DND-41 (cell line): ENCODE measurements at regions not wholly inside any gene's neighbourhood (a gene's known extent, or its start where the extent isn't known, plus 50 kb on each side); places are given as distances from the start of the nearest gene placed in this dataset.
"Not testable (repeated sequence)": the region's sequence is repeated elsewhere in the genome, so short reads cannot be mapped to it uniquely, and the experiment has no call there.

ENCODE experiments used
- ATAC-seq: fragments of 200-7000 bp; cut with Tn5 transposase; 3 replicates; pipeline ENCODE4 v1.9.1; 2021; ENCODE audit warnings: low read depth; ENCODE audit not compliant: insufficient read depth
- DNase-seq: peaks from one replicate; pipeline ENCODE4 v3.0.0-alpha.2; 2020
- H2AFZ ChIP-seq: 2 replicates; pipeline ENCODE4 v1.6.0; 2012; ENCODE audit warnings: low read depth, low read length
- H3K27ac ChIP-seq: 2 replicates; pipeline ENCODE4 v1.5.1; 2012; ENCODE audit warnings: low read length, inconsistent platforms
- H3K27me3 ChIP-seq: fragments of 200-600 bp; sonication (generic); 2 replicates; pipeline ENCODE4 v1.6.0; 2012; ENCODE audit warnings: low read length, mild to moderate bottlenecking, inconsistent platforms; ENCODE audit not compliant: insufficient read depth, poor library complexity
- H3K36me3 ChIP-seq: 2 replicates; pipeline ENCODE4 v1.5.1; 2012; ENCODE audit warnings: low read length, inconsistent platforms; ENCODE audit not compliant: insufficient read depth
- H3K4me1 ChIP-seq: 2 replicates; pipeline ENCODE4 v1.5.1; 2012; ENCODE audit warnings: mild to moderate bottlenecking, low read length; ENCODE audit not compliant: insufficient read depth
- H3K4me2 ChIP-seq: 2 replicates; pipeline ENCODE4 v1.6.0; 2012; ENCODE audit warnings: mild to moderate bottlenecking, moderate library complexity, low read length, inconsistent platforms; ENCODE audit not compliant: insufficient read depth
- H3K4me3 ChIP-seq, 2 experiments: fragments of 200-600 bp in 1 of 2; shearing (Covaris generic) in 1 of 2; 2 replicates each; pipeline ENCODE4 v1.5.1; 2012 to 2016; ENCODE audit warnings: inconsistent platforms in 2 of 2, low read length in 2 of 2, mild to moderate bottlenecking in 2 of 2, low read depth in 1 of 2, moderate library complexity in 1 of 2
- H3K79me2 ChIP-seq: 2 replicates; pipeline ENCODE4 v1.6.0; 2012; ENCODE audit warnings: low read length, inconsistent platforms; ENCODE audit not compliant: insufficient read depth
- H3K9ac ChIP-seq: 2 replicates; pipeline ENCODE4 v1.6.0; 2012; ENCODE audit warnings: low read depth, mild to moderate bottlenecking, inconsistent platforms, low read length, moderate library complexity
- H3K9me3 ChIP-seq: 2 replicates; pipeline ENCODE4 v1.5.1; 2012; ENCODE audit warnings: low read length, moderate library complexity, mild to moderate bottlenecking, inconsistent platforms; ENCODE audit not compliant: insufficient read depth, severe bottlenecking
- H4K20me1 ChIP-seq: 2 replicates; pipeline ENCODE4 v1.6.0; 2012; ENCODE audit warnings: low read length; ENCODE audit not compliant: insufficient read depth
- EZH2 ChIP-seq: IDR thresholded peaks from 3 replicates; pipeline ENCODE4 v1.6.1; 2012; ENCODE audit warnings: borderline replicate concordance, low read depth, mild to moderate bottlenecking, moderate library complexity, low read length, inconsistent platforms; ENCODE audit not compliant: severe bottlenecking
- TF ChIP-seq, protein P1 (sequence below): IDR thresholded peaks from 2 replicates; pipeline ENCODE4 v1.5.1; 2012; ENCODE audit warnings: borderline replicate concordance, low read length, moderate library complexity, mild to moderate bottlenecking; ENCODE audit not compliant: poor library complexity, severe bottlenecking; ENCODE audit errors: extremely low read depth

DNA sequence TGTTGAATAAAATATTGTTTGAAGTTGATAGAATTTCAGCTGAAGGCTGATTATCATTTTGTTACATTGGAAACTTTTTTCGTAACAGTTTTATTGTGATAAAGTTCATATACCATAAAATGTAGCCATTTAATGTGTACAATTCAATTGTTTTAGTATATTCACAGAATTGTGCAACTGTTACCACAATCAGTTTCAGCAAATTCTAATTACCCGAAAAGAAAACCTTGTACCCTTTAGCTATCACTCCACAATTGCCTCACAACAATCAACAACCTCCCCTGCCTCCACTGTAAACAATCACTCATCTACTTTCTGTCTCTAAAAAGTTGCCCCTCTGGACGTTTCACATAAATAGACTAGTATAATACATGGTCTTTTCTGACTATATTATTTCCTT, 179.7 kb upstream of the BET1 start:
- Histone ChIP-seq H3K79me2 (no peaks in the 10 kb centered on the region), H2AFZ (no peak overlapping the region)
- ATAC-seq, result no peak

DNA sequence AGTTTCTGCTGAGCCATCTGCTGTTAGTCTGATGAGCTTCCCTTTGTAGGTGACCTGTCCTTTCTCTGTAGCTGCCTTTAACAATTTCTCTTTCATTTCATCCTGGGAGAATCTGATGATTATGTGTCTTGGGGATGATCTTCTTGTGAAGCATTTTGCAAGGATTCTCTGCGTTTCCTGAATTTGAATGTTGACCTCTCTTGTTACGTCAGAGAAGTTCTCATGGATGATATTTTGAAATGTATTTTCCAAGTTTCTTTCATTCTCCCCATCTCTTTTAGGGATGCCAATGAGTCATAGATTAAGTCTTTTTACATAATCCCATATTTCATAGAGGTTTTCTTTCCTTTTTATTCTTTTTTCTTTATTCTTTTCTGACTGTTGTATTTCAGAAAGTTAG, 184.2 kb upstream of the BET1 start:
- DNase-seq, result no peak
- no peak overlapping the region for H2AFZ ChIP-seq
- no peaks in the 10 kb centered on the region for H3K27me3 ChIP-seq
- H3K4me2 ChIP-seq, result no peak overlapping the region
- no peaks in the 10 kb centered on the region for H4K20me1 ChIP-seq
- no peak for TF ChIP-seq EZH2
- H3K4me1 ChIP-seq, result no peaks in the 10 kb centered on the region
- no peak overlapping the region for H3K27ac ChIP-seq
- no peaks in the 10 kb centered on the region for H3K9me3 ChIP-seq
- no peaks in the 10 kb centered on the region for H3K36me3 ChIP-seq
- H3K9ac ChIP-seq, result no peak overlapping the region
- no peaks in the 10 kb centered on the region for H3K79me2 ChIP-seq
- no peak overlapping the region for H3K4me3 ChIP-seq
- no peak for ATAC-seq

More for the DNA sequence above, 179.7 kb upstream of the BET1 start:
- Histone ChIP-seq H3K4me3 (no peak overlapping the region), H3K4me2 (no peak overlapping the region), H3K4me1 (no peaks in the 10 kb centered on the region), H4K20me1 (no peaks in the 10 kb centered on the region), H3K27ac (no peak overlapping the region), H3K27me3 (no peaks in the 10 kb centered on the region), H3K9me3 (no peaks in the 10 kb centered on the region), H3K9ac (no peak overlapping the region), H3K36me3 (no peaks in the 10 kb centered on the region)
- TF ChIP-seq, protein P1, sequence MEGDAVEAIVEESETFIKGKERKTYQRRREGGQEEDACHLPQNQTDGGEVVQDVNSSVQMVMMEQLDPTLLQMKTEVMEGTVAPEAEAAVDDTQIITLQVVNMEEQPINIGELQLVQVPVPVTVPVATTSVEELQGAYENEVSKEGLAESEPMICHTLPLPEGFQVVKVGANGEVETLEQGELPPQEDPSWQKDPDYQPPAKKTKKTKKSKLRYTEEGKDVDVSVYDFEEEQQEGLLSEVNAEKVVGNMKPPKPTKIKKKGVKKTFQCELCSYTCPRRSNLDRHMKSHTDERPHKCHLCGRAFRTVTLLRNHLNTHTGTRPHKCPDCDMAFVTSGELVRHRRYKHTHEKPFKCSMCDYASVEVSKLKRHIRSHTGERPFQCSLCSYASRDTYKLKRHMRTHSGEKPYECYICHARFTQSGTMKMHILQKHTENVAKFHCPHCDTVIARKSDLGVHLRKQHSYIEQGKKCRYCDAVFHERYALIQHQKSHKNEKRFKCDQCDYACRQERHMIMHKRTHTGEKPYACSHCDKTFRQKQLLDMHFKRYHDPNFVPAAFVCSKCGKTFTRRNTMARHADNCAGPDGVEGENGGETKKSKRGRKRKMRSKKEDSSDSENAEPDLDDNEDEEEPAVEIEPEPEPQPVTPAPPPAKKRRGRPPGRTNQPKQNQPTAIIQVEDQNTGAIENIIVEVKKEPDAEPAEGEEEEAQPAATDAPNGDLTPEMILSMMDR, result no peak
- TF ChIP-seq EZH2, result no peak
- no peak for DNase-seq

DNA sequence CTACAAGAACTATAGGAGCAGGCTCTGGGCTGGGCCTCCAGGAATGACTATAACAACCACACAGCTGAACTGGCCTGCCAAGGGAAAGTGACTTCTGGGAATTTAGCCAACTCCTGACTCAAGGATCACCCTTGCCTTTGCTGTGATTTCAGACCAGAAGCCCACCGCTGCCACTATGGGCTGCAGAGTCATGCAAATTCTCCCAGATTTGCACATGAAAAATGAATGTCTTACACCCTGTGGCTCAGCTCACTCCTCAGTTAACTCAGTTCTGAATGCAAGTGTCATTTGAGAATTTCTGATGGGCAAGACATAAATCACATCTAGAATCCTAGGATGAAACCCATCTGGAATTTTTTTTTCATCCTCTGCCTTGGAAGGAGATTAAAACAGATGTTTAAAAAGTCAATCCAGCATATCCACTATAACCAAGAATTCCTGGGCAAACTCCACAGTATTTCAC, 186.5 kb upstream of the BET1 start:
- Histone ChIP-seq H3K4me3 (no peak overlapping the region), H3K36me3 (no peaks in the 10 kb centered on the region), H3K9me3 (no peaks in the 10 kb centered on the region), H3K27me3 (no peaks in the 10 kb centered on the region), H4K20me1 (no peaks in the 10 kb centered on the region), H3K4me1 (no peaks in the 10 kb centered on the region), H3K9ac (no peak overlapping the region), H3K4me2 (no peak overlapping the region), H3K79me2 (no peaks in the 10 kb centered on the region), H2AFZ (no peak overlapping the region), H3K27ac (no peak overlapping the region)
- TF ChIP-seq, protein P1, result no peak
- no peak for TF ChIP-seq EZH2
- DNase-seq (no peak), ATAC-seq (no peak)

DNA sequence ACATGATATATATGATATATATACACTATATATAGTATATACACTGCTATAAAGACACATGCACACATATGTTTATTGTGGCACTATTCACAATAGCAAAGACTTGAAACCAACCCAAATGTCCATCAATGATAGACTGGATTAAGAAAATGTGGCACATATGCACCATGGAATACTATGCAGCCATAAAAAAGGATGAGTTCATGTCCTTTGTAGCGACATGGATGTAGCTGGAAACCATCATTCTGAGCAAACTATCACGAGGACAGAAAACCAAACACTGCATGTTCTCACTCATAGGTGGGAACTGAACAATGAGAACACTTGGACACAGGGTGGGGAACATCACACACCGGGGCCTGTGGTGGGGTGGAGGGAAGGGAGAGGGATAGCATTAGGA, 190.3 kb upstream of the BET1 start:
- not testable (repeated sequence) for H2AFZ ChIP-seq, DNase-seq, H3K27ac ChIP-seq, H3K79me2 ChIP-seq, H3K9ac ChIP-seq, H3K4me3 ChIP-seq, H4K20me1 ChIP-seq, ATAC-seq, H3K9me3 ChIP-seq, H3K36me3 ChIP-seq, H3K27me3 ChIP-seq, H3K4me1 ChIP-seq, H3K4me2 ChIP-seq
